NCI-H2029 (cell line): ENCODE measurements at regions not wholly inside any gene's neighbourhood (a gene's known extent, or its start where the extent isn't known, plus 50 kb on each side); places are given as distances from the start of the nearest gene placed in this dataset.

Experiments
- DNase-seq: peaks from one replicate; lab custom pipeline; 2025; lab: John Stamatoyannopoulos, UW

DNA sequence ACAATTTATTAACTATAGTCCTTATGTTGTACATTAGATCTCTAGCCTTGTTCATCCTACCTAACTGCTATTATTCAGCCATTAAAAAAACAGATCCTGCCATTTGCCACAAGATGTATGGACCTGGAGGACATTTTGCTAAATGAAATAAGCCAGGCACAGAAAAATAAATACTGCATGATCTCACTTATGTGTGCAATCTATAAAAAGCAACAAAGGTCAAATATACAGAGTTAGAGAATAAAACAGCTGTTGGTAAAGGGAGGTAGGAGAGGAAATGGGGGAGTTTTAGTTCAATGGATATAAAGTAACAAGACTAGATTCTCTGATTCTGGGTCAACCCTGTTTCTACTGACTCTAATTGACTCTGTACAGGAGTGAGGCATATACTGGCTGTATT is 103.3 kb upstream of the FAM9C start:
- DNase-seq: no peak

DNA sequence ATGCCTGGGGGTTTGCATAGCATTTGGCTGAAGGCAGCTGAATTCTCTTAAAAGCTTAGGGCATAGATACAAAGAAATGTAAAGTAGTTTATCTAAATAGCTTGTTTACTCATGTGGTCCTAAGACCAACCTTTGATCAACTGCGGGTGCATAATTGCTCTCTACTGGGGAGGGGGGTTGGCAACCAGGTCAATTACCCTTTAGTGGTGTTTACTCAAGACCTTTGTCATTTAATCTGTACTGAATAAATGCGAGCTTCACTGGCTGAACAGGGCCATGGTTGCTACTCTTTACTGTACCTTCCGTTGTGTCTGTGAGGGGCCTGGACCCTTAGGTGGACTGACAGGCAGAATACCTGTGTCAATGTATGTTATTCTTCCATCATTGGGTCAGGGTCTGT is 102.7 kb upstream of the FAM9C start:
- no peak for DNase-seq

DNA sequence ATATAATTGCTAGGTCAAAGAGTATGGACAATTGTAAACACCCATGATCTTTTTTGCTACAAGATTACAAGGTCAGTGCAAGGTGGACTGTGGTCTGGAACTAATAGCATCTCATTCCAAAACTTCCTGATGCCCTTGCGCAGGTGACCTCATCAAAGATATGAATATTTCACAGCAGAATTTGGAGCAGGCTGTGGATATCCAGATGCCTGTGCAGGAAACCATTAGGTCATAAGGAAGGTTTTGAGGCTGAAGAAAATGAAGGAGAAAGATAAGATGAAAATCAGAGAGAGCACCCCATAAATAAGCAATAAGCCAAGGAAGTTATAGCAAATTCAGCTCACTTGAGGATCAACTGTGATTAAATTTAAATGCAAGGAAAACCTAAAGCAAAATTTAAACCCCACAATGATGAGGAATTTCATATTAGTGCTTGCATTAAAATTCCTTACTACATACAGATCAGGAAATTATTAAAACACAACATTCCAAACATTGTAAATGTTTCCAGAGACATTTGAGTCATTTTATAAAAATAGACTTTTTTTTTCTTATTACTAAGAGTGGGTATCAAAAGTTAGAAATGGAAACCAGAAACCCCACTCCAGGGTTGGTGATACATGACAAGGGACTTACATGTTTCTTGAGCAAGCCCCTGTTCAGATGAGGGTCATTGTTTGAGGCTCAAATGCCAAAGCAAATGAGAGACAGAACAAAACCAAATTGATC is 100.7 kb upstream of the FAM9C start:
- no peak for DNase-seq

DNA sequence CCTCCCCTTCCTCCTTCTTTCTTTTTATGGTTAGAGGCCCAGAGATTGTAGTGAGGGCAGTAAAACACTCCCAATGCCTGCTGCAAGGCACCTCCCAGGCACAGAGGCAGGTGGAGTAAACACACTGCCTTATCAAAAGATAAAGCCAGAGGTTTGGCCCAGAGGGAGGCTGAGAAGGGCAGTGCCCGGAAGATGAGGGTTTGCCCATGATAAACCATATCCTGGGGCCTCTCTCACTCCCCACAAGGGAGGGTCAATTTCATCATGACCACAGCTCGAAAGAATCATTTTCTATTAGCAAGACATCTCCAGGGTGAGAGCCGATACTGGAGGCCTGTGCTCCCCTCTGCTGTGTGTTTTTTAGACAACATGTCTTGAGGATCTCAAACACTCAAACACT is 98.5 kb upstream of the FAM9C start:
- no peak for DNase-seq

DNA sequence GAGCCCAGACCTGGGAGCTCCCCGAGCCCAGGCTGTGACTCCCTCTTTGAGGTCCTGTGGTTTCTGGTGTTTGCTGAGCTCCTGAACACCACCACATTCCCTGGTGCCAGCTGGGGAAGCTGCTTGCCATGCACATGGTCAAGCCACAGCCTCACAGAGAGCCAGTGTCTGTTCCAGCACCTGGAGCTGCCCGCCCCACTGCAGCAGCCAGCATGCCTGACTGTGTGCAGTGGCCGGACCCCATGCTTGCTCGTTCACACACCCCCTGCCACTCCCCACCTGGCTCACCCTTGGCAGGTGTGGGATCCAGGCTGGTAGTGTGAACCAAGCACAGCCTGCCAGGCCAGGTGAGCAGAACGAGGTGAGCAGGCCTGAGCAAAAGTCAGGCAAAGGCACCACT is 95.6 kb upstream of the FAM9C start:
- DNase-seq: no peak

DNA sequence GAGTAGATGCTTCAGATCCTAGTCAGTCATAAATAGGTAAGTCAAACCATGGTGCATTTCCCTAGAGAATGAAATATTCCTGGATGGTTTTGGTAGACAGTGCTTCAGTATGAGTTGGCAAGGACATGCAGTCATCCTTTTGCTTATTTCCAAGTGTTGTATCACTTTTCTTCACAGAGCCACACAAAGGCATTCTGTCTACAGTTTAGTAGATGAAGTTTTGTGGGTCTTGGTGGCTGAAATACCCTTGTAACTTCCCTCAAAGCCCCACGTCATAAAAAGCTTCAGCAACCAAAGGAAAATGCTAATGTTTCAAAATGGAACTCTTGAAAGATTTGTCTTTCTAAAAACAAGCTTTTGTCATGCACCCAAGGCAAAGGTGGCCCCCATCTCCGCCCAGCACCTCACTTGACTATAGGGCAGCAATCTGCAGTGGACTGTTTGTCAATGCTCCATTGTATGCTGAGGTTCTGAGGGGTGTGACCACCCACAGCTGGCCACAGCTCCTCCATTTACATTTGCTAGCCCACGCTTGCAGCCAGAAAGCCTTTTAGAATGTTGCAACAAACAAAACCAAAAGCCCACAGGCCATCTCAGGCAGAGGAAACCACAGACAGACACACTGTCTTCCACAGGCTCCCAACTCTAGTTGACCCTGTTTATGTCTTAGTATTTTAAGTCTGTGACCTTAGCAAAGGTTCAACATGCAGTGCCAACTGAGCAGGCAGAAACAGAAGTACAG is 87.1 kb upstream of the FAM9C start:
- no peak for DNase-seq

DNA sequence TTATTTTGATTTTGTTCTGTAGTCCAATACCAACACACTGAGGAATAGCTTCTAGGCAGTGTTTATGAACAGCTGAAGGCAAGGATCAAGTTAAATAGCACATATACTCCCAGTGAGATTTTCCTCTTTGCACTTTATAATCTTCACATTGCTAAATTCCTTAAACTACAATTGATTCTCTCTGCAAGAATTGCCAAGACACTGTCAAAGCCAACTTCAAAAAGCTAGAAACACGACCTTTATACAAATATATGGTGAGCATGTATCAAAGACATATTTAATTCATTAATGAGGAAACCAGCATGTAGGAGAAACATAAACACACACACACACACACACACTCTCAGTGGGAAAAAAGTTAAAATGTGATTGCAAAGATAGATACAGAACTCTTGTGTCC is 86.4 kb upstream of the FAM9C start:
- DNase-seq: no peak

DNA sequence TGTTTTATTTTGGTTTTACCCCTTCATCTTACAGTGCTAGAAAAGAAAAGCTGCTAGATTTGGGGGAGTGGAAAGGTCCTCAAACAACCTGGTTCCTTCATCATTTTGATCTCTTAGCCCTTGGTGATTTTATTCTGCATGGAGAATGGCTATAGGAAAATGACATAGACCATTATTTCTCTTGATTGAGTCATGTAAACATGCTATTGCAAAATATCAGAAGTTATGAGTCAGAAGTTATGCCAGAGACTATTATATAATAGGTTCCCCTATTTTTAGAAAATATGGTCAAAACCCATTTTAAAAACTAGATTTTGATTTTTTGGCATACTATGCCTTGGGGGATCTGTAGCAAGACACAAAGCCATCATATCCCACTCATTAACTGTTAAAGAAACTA is 83.7 kb upstream of the FAM9C start:
- no peak for DNase-seq

DNA sequence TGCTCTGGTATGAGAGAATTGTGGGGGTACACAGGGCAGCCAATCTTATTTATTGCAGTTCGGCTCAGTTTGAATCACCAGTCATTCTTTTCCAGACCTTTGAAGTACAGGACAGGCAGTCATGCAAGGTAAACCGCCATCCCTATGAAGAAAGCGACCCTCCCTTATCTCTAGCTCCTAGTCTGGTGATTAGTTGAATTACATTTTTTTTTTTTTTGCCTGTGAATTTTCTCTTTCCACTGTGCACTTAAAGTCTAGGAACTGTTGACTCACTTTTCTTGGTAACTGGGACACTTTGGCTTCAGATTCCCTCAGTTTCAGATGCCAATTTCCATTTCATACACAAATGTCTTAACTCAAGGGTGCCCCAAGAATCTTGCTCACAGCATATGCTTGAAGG is 82.4 kb upstream of the FAM9C start:
- no peak for DNase-seq

DNA sequence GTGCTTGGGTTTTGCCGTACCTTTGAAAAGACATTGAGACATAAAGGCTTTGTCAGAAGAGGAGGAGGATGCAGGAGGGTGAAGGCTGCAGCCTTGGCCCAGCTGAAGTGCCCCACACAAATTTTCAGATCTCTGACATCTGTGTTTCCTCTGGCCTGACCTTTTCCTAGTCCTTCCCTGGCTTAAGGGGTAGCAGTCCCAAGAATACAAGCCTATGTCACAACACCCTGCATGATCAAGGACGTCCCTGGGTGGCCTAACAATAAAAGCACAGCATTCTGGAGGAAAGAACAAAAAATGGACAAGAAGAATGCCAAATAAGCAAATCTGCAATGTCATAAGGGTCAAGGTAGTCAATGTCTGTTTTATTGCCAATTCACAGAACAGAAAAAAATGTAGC is 80.8 kb upstream of the FAM9C start:
- DNase-seq: no peak

DNA sequence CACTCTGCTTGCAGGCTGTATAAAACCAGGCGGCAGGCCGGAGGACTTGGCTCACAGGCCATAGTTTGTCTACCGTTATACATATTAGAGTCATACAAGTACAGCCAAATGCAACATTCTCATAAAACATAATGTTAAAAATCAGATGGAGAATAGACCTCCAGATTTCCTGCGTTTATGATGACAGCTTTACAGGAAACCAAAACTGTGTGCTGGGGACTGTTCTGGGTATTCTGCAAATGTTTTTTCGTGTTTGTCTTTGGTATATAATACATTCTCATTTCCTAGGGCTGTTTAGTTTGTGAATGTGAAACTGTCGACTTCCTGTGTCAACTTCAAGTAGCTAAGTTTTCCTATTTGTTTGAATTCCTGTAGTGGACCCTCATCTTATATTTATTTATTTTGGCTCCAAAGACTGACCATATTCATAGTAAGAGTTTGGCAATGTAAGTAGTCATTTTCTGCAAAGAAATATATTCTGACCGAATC is 79.5 kb upstream of the FAM9C start:
- DNase-seq: no peak

DNA sequence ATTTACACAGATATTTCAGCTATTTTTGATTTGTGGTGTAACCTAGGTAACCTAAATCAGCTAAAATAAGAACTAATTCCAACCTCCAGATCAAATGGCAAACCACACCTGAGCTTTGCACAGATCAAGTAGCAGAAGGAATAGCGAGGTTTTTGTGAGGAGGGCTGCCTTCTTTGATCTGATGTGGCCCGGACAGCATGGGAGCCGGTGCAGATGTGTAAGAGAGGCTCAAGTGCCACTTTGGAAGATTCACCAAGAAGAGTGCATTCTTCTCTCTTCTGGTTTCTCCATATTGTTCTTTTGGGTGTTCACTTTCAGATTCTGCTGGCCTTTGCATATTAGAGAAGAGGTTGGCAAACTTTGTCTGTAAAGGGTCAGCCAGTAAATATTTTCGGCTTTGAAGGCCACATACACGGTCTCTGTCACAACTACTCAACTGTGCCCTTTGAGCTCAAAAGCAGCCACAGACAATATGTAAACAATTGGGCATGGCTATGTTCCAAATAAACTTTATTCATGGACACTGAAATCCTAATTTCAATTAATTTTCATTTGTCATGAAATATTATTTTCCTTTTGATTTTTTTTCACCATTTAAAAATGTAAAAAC is 78.9 kb upstream of the FAM9C start:
- no peak for DNase-seq

DNA sequence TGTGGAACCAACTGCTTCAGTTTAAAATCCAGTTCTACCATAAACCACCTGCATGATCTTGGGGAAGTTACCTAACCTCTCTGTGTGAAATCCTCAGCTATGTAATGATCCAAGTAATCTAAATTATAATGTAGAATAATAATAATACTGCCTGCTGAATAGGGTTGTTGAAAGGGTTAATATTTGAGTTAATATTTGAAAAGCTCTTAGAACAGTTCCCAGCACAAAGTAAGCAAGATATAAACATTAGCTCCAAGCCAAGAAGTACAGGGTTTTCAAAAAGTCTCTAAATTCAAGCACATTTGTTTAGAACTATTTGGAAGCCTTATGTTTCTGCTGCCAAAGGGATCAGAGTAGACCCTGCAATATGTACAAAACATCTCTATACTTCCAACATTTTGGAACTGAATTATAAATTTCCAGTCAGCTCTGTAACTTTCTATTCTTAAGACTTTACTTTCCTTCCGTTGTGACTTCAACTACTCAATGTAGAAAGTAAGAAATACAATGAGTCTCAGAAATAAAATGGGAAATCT is 76.7 kb upstream of the FAM9C start:
- DNase-seq: no peak

DNA sequence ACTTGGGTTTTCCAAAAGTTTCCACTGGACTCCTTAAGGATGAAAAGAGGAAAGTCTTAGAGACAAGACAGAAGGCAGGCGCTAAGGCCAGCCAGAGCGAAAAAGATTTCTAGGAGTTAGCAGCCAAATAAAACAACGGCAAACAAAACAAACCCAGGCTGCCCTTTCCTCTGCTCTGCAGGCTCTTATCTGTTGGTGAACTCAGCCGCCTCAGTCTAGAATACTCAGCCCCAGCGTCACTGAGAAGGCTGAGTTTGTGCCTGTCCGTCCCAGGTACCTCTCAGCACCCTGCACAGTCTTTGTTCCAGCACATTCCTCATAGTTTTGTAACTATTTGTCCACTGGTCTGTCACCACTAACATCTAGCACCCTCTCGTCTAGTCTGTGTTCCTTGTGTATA is 75.6 kb upstream of the FAM9C start:
- DNase-seq: no peak

DNA sequence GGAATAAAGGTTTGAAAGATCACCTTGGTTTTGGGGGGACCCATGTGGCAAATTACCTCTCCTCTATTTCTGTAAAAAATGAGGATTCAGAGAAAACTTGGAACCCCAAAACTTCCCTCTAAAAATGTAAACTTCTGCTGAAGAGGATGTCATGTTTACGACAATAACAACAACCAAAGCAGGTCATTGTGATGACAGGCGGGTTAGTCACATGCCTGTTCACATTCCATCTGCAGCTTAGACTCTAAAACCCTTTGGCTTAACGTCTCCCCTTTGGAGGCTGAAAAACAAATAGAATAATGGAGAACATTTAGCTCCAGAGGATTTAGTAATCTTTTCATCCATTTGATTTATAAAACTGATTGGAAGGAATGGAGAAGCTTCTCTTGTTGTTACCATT is 75.0 kb upstream of the FAM9C start:
- no peak for DNase-seq

DNA sequence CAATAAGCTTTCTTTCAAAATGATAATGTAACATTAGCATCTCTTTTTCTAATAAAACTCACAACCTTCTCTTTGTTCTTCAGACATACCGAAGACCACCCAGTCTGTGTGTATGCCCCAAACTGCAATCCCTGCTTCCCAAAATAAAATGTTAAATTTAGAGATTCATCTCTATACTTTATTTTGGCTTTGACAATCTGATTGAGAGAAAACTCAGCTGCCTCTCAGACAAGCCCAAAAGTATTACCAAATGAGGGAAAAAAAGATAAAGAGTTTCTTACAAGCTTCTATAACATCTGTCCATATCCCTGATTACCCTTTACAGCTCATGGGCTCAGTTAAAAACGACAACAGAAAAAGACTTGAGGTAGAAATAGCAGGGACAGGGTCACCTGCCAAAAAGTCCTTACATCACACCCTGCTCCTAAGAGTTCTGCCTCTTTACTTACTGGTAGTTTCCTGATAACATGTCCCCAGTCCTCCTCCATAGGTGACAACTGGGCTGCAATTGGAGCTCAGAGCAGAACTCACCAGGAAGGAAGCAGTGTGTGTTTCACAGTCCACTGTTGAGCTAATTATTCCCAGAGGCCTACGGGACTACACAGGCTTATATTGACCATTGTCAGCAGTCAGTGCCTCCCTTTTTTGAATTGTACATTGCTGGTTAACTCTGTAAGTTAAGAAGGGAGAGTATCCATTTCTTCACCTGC is 70.9 kb upstream of the FAM9C start:
- DNase-seq: no peak

DNA sequence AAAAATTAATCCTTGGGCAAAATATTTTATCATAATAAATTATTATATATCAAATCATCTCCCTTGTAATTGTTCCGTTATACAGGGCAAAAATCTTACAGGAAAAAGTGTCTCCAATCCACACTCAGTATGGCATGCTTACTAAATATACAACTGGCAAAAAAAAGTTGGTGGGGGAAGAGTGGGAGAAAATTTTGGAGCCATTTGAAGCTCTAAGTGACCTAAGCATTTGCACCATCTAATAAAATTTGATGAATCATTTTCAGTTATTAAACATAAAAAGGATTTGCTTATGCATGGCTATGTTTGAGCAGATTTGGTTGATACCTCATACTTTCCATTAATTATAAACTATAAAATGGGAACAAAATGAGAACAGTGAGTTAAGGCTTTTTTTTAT is 68.1 kb upstream of the FAM9C start:
- no peak for DNase-seq

DNA sequence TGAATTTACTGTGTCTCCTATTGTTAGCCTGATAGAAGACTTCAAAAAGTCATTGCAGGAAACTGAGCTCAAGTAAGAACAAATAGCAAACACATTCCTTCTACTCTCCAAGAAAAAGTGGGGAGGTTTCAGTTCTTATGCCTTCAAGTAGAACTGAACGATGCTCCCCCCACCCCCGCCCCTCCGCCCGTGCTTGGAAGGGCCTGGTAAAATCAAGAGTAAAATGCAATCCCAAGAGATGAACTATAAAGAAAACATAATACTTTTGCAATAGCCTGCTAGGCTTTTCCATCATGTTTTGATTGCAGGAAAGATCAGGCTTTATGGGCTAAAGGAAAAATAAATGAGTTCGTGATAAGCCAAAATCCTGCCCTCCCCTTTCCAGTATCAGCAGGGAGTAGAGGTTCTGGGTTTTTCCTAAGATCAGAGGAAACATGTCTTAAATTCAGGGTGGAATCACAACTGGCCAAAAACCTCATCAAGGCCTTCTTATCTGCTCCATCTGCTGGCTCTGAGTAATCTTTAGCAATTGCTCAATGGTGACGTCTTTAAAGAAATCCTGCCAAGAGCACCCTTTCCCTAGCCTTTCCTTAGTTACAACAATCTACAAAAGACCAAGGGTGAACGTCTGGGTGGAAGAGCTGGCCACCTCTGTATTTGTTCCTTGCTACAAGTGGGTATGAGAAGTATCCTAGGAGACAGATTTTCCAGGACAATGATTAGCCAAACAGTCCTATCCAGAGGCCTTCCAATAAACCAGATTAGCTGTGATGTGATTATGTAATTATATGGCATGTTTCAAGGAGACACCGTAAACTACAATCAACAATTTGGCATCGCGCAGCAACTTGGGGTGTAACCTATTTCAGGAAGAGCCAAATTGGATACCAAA is 66.3 kb upstream of the FAM9C start:
- no peak for DNase-seq

DNA sequence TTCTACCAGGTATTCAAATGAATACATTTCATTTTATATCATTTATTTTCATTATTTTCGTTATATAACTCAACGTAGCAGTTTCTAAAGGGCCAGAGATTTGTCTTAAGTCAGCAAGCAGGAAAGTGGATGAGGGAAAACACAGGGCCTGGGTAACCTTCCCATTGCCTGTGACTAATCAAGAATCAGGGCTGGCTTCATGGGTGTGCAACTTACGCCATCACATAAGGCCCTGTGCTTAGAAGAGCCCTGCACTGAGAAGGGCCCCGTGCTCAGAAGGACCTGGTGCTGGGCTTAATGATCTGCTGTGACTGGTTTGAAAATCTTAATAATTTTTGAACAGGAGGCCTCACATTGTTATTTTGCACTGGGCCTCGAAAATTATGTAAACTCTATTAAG is 65.4 kb upstream of the FAM9C start:
- DNase-seq: no peak

DNA sequence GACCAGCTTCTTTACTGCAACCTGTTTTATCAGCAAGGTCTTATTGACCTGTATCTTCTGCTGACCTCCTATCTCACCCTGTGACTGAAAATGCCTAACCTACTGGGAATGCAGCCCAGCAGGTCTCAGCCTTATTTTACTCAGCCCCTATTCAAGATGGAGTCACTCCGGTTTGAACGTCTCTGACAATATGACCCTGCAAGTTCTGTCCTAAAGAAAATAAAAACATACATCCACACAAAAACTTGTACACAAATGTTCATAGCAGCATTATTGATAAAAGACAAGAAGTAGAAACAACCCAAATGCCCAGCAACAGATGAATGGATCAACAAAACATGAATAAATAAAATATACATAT is 59.5 kb upstream of the FAM9C start:
- no peak for DNase-seq

DNA sequence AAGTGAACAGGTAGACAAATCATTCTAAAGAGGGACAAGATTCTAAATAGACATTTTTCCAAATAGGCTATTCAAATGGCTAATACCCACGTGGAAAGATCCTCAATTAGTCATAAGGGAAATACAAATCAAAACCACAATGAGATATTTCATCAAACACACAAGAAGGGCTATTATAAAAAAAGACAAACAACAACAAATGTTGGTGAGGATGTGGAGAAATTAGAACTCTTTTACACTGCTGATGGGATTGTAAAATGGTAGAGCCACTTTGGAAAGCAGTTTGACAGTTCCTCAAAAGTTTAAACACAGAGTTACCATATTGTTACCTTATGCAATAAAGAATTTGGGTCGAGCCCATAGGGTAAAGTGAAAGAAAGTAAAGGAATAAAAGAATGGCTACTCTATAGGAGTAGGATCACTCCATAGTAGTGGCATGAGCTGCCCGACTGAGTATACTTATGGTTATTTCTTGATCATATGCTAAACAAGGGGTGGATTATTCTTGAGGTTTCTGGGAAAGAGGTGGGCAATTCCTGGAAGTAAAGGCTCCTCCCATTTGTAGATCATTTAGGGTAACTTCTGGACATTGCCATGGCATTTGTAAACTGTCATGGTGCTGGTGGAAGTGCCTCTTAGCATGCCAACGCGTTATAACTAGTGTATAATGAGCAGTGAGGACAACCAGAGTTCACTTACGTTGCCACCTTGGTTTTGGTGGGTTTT is 58.9 kb upstream of the FAM9C start:
- no peak for DNase-seq
